HUES6 (cell line): ENCODE measurements at regions not wholly inside any gene's neighbourhood (a gene's known extent, or its start where the extent isn't known, plus 50 kb on each side); places are given as distances from the start of the nearest gene placed in this dataset.

Source experiments
- H3K27ac ChIP-seq: 2 replicates; pipeline ENCODE4 v1.7.0; 2013; ENCODE audit warnings: low read depth, mild to moderate bottlenecking, low read length, inconsistent platforms
- H3K27me3 ChIP-seq: 2 replicates; pipeline ENCODE4 v1.6.1; 2013; ENCODE audit warnings: low read length; ENCODE audit not compliant: control insufficient read depth, insufficient read depth
- H3K36me3 ChIP-seq: 2 replicates; pipeline ENCODE4 v1.6.1; 2013; ENCODE audit warnings: low read length; ENCODE audit not compliant: control insufficient read depth, insufficient read depth
- H3K4me1 ChIP-seq: 2 replicates; pipeline ENCODE4 v1.6.1; 2013; ENCODE audit warnings: low read length; ENCODE audit not compliant: control insufficient read depth, insufficient read depth
- H3K4me3 ChIP-seq: 2 replicates; pipeline ENCODE4 v1.5.1; 2013; ENCODE audit warnings: low read depth, low read length
- H3K9ac ChIP-seq: one replicate; pipeline ENCODE4 v1.6.1; 2013; ENCODE audit warnings: mild to moderate bottlenecking, low read length
- H3K9me3 ChIP-seq: 2 replicates; pipeline ENCODE4 v1.6.1; 2013; ENCODE audit warnings: low read depth, low read length; ENCODE audit not compliant: control insufficient read depth, insufficient read depth

GRCh38 chr11:104390651-104391050 lies 226.7 kb upstream of the PDGFD start:
- H3K27ac ChIP-seq, result no peak overlapping the region
- H3K9me3 ChIP-seq, result no peaks in the 10 kb centered on the region
- H3K9ac ChIP-seq, result no peak overlapping the region
- H3K4me1 ChIP-seq, result no peaks in the 10 kb centered on the region
- no peaks in the 10 kb centered on the region for H3K36me3 ChIP-seq
- no peak overlapping the region for H3K4me3 ChIP-seq
- H3K27me3 ChIP-seq, result no peaks in the 10 kb centered on the region

GRCh38 chr11:104385884-104386283 lies 221.9 kb upstream of the PDGFD start:
- no peak overlapping the region for H3K27ac ChIP-seq
- no peaks in the 10 kb centered on the region for H3K27me3 ChIP-seq
- no peaks in the 10 kb centered on the region for H3K36me3 ChIP-seq
- no peaks in the 10 kb centered on the region for H3K4me1 ChIP-seq
- no peak overlapping the region for H3K4me3 ChIP-seq
- no peak overlapping the region for H3K9ac ChIP-seq
- no peaks in the 10 kb centered on the region for H3K9me3 ChIP-seq

- Histone ChIP-seq H3K9me3 (no peaks in the 10 kb centered on the region), H3K27ac (no peak overlapping the region), H3K4me3 (no peak overlapping the region), H3K27me3 (no peaks in the 10 kb centered on the region), H3K4me1 (no peaks in the 10 kb centered on the region), H3K36me3 (no peaks in the 10 kb centered on the region), H3K9ac (no peak overlapping the region)
These were observed 216.4 kb upstream of the PDGFD start for GRCh38 chr11:104380358-104380757.

- H3K27me3 ChIP-seq, result no peaks in the 10 kb centered on the region
- no peak overlapping the region for H3K4me3 ChIP-seq
- no peak overlapping the region for H3K27ac ChIP-seq
- H3K9me3 ChIP-seq, result no peaks in the 10 kb centered on the region
- H3K9ac ChIP-seq, result no peak overlapping the region
- no peaks in the 10 kb centered on the region for H3K4me1 ChIP-seq
- no peaks in the 10 kb centered on the region for H3K36me3 ChIP-seq
These were observed 208.2 kb upstream of the PDGFD start for GRCh38 chr11:104372111-104372510.

- no peak overlapping the region for H3K27ac ChIP-seq
- no peaks in the 10 kb centered on the region for H3K27me3 ChIP-seq
- H3K9ac ChIP-seq, result no peak overlapping the region
- peaks cover 5% of the 10 kb centered on the region; the same call in 1 of the 2 replicates for H3K9me3 ChIP-seq
- no peaks in the 10 kb centered on the region for H3K4me1 ChIP-seq
- no peaks in the 10 kb centered on the region for H3K36me3 ChIP-seq
- no peak overlapping the region for H3K4me3 ChIP-seq
These were observed 206.5 kb upstream of the PDGFD start for GRCh38 chr11:104370478-104370877.

- no peak overlapping the region for H3K27ac ChIP-seq
- no peaks in the 10 kb centered on the region for H3K4me1 ChIP-seq
These were observed 205.8 kb upstream of the PDGFD start for GRCh38 chr11:104369761-104370160.

GRCh38 chr11:104366321-104366734 lies 202.4 kb upstream of the PDGFD start:
- peaks cover 5% of the 10 kb centered on the region; the same call in 1 of the 2 replicates for H3K9me3 ChIP-seq
- H3K4me3 ChIP-seq, result no peak overlapping the region; the same call in 1 of the 2 replicates
- H3K4me1 ChIP-seq, result no peaks in the 10 kb centered on the region
- no peak overlapping the region for H3K9ac ChIP-seq
- H3K27me3 ChIP-seq, result no peaks in the 10 kb centered on the region
- no peak overlapping the region for H3K27ac ChIP-seq
- no peaks in the 10 kb centered on the region for H3K36me3 ChIP-seq

More at GRCh38 chr11:104369761-104370160, 205.8 kb upstream of the PDGFD start:
- Histone ChIP-seq H3K9me3 (peaks cover 5% of the 10 kb centered on the region; the same call in 1 of the 2 replicates), H3K4me3 (no peak overlapping the region), H3K36me3 (no peaks in the 10 kb centered on the region), H3K27me3 (no peaks in the 10 kb centered on the region), H3K9ac (no peak overlapping the region)

GRCh38 chr11:104365676-104366075 lies 201.7 kb upstream of the PDGFD start:
- Histone ChIP-seq H3K9ac (no peak overlapping the region), H3K27me3 (no peaks in the 10 kb centered on the region), H3K4me3 (no peak overlapping the region), H3K9me3 (peaks cover 5% of the 10 kb centered on the region; the same call in 1 of the 2 replicates), H3K4me1 (no peaks in the 10 kb centered on the region), H3K36me3 (no peaks in the 10 kb centered on the region), H3K27ac (no peak overlapping the region)

- H3K9me3 ChIP-seq, result peaks cover 5% of the 10 kb centered on the region; the same call in 1 of the 2 replicates
- no peaks in the 10 kb centered on the region for H3K36me3 ChIP-seq
- no peak overlapping the region for H3K9ac ChIP-seq
- H3K4me1 ChIP-seq, result no peaks in the 10 kb centered on the region
- H3K27ac ChIP-seq, result no peak overlapping the region
- no peaks in the 10 kb centered on the region for H3K27me3 ChIP-seq
- H3K4me3 ChIP-seq, result no peak overlapping the region
These were observed 198.0 kb upstream of the PDGFD start for GRCh38 chr11:104361975-104362374.

- Histone ChIP-seq H3K36me3 (no peaks in the 10 kb centered on the region), H3K4me1 (no peaks in the 10 kb centered on the region), H3K27ac (no peak overlapping the region), H3K4me3 (no peak overlapping the region), H3K9ac (no peak overlapping the region), H3K9me3 (peaks cover 3% of the 10 kb centered on the region; the same call in 1 of the 2 replicates), H3K27me3 (no peaks in the 10 kb centered on the region)
These were observed 188.1 kb upstream of the PDGFD start for GRCh38 chr11:104352036-104352435.

GRCh38 chr11:104343578-104343977 lies 179.6 kb upstream of the PDGFD start:
- no peak overlapping the region for H3K27ac ChIP-seq
- no peak overlapping the region for H3K9ac ChIP-seq
- no peaks in the 10 kb centered on the region for H3K27me3 ChIP-seq
- H3K4me3 ChIP-seq, result no peak overlapping the region
- no peaks in the 10 kb centered on the region for H3K4me1 ChIP-seq
- no peaks in the 10 kb centered on the region for H3K36me3 ChIP-seq
- H3K9me3 ChIP-seq, result no peaks in the 10 kb centered on the region

- Histone ChIP-seq H3K4me3 (no peak overlapping the region), H3K4me1 (no peaks in the 10 kb centered on the region), H3K27me3 (no peaks in the 10 kb centered on the region), H3K36me3 (no peaks in the 10 kb centered on the region), H3K27ac (no peak overlapping the region), H3K9me3 (no peaks in the 10 kb centered on the region), H3K9ac (no peak overlapping the region)
These were observed 176.6 kb upstream of the PDGFD start for GRCh38 chr11:104340590-104340989.
